Caki2 (cell line): ENCODE measurements at regions not wholly inside any gene's neighbourhood (a gene's known extent, or its start where the extent isn't known, plus 50 kb on each side); places are given as distances from the start of the nearest gene placed in this dataset.

Experiments
- DNase-seq: peaks from one replicate; pipeline ENCODE4 v3.0.0-alpha.2; 2015; ENCODE audit warnings: low read depth
- in situ Hi-C: cut with HindIII; loops from 2 replicates; pipeline ENCODE4 v1.10.0; 2016; ENCODE audit warnings: low sequenced_read_pairs, low pct_unique_long_range_greater_than_20kb, mixed read lengths

DNA sequence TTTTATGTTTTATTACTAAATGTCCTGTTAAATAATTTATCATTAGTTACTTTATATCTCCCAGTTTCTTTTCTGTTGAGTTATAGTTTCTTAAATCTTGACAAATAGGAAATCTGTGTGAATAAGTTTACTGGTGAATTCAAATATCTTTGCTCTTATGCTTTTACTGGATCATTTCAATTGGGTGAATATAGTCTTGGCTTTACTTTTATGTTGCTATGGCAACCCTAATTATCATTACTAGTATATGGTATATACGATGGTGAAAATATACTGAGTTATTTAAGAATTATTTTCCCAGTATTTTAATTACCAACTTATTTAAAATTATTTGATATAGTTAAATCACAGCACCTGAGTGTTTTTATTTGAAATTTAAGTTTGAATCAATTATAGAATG lies 363.0 kb downstream of the CDH10 start:
- in situ Hi-C loops: no loop called here
- DNase-seq: no peak

GRCh38 chr5:24289582-24290335 lies 355.0 kb downstream of the CDH10 start:
- in situ Hi-C loops: no loop called here
- DNase-seq: no peak

DNA sequence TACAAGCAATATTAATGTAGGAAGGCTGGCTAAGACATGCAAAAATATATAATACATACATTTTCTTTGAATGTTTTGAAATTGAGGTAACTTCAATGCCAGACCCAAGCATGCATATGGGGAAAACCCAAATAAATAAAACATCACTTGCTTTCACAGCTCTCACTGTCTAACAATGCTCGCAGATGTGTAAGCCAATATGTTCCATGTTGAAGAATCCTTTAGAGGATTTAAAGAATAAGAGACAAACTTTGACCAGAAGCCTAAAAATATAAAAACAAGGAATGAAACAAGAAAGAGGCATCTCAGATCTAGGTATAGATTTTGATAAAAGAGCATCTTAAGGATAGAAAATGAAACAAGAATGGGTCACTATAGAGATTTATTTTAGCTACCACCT lies 354.2 kb downstream of the CDH10 start:
- DNase-seq: no peak
- in situ Hi-C loops: no loop called here

DNA sequence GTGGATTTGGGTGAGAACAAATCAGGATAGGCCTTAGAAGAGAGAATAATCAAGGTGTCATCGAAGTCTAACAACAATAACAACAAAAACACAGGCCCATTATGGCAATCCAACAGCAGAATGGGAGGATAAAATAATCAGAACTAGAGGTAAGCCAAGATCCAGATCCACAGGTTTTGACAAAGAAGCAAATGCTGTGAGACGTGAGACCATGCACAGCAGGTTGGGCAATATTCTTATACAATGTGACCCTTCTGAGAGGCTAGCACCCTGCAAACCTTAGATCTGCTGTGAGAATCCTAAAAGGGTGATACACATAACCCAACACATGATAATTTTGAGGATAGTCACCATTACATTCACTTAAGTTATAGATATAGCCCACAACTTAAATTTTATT lies 352.9 kb downstream of the CDH10 start:
- in situ Hi-C loops: no loop called here
- no peak for DNase-seq

DNA sequence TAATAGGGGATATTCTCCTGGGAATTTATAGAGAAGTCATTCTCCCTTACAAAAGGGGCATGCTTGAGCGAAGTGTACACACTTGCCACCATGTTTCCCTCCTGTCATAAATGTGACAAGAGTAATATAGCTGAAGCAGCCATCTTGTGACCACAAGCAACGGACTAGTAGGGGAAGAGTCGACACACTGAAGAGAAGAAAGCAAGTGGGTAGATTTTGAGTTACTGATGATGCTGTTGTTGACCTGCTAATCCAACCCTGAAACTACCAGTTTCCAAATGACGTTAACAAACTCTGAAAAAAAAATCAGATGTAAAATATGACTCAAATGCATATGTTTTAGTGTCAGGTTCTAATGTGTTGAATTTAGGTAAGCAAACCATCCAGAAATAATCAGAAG lies 350.4 kb downstream of the CDH10 start:
- no peak for DNase-seq
- in situ Hi-C loops: no loop called here

DNA sequence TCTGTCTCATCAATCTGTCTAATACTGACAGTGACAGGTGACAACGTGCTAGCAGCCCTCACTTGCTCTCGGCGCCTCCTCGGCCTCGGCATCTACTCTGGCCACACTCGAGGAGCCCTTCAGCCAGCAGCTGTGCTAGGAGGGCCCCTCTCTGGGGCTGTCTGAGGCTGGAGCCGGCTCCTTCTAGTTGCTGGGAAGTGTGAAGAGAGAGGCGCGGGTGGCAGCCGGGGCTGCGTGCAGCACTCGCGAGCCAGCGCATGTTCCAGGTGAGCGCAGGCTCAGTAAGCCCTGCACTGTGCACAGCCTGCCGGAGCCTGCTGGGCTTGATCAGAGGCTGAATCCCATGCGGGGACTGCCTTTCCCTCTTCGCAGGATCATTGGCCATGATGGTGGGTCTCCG lies 330.7 kb downstream of the CDH10 start:
- in situ Hi-C loops: no loop called here
- DNase-seq: no peak

GRCh38 chr5:24320643-24321042 lies 324.1 kb downstream of the CDH10 start:
- no peak for DNase-seq
- in situ Hi-C loops: no loop called here

- in situ Hi-C loops: no loop called here
- no peak for DNase-seq
Observed at GRCh38 chr5:24325306-24325832, 319.4 kb downstream of the CDH10 start.

DNA sequence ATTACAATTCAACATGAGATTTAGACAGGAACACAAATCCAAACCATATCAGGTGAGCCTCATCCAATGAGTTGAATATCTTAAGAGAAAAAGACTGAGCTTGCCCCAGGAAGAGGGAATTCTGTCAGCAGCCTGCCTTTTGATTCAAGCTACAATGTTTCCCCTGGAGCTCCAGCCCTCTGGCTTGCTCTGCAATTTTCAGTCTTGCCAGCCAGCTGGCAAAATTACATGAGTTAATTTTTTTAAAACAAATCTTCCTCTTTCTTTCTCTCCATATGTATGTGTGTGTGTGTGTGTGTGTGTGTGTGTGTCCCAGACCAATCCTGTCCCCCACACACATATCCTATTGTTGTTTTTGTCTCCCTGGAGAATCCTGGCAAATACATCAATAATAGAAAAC lies 313.2 kb downstream of the CDH10 start:
- DNase-seq: no peak
- in situ Hi-C loops: no loop called here

GRCh38 chr5:24347158-24347557 lies 297.6 kb downstream of the CDH10 start:
- in situ Hi-C loops: no loop called here
- DNase-seq: no peak

DNA sequence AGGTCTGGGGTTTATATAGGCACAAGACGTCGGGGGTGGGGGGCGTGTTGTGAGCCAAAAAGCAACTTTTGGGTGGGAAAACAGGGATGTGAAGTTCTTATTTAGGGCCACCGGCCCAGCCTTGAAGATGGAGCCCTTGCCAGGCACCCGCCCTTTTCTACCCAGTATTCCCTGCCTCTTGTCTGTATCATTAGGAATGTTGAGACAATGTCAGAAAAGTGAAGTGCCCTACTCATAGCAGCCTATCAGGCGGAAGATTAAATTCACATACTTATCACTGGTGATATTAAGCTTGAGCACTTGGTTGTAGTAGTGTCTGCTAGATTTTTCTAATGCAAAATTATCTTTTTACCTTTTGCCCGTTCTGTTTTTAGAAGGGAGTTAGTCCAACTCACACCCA lies 293.5 kb downstream of the CDH10 start:
- in situ Hi-C loops: no loop called here

DNA sequence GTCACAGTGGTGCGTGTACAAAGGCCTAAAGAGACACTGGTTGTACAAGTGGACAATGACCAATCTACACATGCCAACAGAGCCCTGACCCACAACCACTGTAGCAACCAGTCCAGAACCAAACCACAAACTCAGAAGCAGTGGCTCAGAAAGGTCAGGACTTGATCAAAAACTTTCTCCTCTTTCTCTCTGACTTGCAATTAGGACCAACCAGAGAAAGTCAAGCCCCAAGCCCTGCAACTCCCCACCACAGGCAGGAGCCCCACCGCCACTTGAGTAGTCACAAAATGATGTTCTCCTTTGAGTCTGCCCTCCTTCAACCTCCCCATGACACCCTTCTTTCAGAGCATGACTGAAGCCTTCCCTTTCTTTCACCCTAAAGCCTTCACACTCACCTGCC lies 291.8 kb downstream of the CDH10 start:
- no peak for DNase-seq
- in situ Hi-C loops: no loop called here

More for the DNA sequence above, 293.5 kb downstream of the CDH10 start:
- DNase-seq: no peak

GRCh38 chr5:24353611-24354010 lies 291.2 kb downstream of the CDH10 start:
- in situ Hi-C loops: no loop called here
- DNase-seq: no peak

- in situ Hi-C loops: no loop called here
- no peak for DNase-seq
Observed at GRCh38 chr5:24363789-24364481, 280.8 kb downstream of the CDH10 start.

- in situ Hi-C loops: no loop called here
- DNase-seq: no peak
Observed at GRCh38 chr5:24364711-24365110, 280.1 kb downstream of the CDH10 start.

DNA sequence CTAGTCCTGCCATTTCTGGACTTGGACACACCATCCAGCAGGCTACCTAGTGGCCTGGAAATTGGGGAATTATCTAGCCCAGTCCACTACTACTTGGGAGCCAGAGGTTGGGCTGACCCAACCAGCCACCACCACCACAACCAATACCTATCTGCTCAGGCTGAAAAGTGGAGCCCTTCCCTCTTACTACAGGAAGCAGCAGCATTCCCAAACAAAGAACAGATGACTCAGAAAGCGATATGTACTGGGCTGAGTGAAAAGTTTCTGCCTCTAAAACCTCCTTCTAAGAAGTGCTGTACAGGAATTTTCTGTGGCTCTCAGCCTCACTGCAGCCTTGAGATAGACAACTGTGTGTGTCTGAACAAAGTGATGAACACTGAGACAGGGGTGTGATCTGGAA lies 279.4 kb downstream of the CDH10 start:
- no peak for DNase-seq
- in situ Hi-C loops: no loop called here

GRCh38 chr5:24367216-24367615 lies 277.6 kb downstream of the CDH10 start:
- DNase-seq: no peak
- in situ Hi-C loops: no loop called here

DNA sequence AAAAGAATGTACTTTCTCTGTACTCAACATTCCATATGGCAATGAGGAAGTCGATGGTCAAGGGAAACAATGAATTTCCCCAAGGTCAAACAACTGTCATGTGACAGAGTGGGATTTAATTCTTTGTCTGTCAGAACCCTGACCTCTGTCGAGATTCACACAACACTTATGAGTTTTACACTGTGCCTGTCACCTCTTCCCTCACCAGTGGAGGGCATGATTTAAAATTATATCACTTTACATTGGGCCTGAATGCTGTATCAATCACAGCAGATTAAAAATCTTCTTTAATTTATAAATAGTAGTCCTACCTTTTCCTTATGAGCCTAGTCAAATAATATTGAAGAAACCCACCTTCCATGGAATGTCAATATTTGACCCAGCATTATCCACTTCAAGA lies 276.7 kb downstream of the CDH10 start:
- no peak for DNase-seq
- in situ Hi-C loops: no loop called here

- DNase-seq: no peak
- in situ Hi-C loops: no loop called here
Observed at GRCh38 chr5:24376210-24376609, 268.6 kb downstream of the CDH10 start.

DNA sequence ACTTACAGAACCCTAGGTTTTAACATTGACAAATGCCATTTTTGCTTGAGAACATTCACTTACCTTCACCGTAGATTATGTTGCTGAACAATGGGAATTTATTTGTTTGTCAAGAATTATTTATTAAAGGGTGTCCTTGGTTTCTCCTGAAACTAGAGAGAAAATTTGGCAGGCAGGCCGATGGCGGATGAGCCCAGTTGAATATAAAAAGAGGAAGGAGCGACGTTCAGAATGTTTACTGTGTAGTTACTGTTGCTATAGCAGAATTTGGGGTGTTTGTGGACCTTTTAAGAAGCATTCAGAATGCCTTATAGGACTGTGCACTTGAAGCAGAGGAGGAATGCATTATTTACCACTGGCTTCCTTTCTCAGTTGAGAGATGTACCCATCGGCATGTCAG lies 268.2 kb downstream of the CDH10 start:
- in situ Hi-C loops: no loop called here
- DNase-seq: no peak
